NCI-H128 (cell line): ENCODE measurements at regions not wholly inside any gene's neighbourhood (a gene's known extent, or its start where the extent isn't known, plus 50 kb on each side); places are given as distances from the start of the nearest gene placed in this dataset.
"Not testable (repeated sequence)": the region's sequence is repeated elsewhere in the genome, so short reads cannot be mapped to it uniquely, and the experiment has no call there.

Experiments used
- DNase-seq: peaks from one replicate; lab custom pipeline; 2025; ENCODE audit not compliant: unreplicated experiment; lab: John Stamatoyannopoulos, UW

DNA sequence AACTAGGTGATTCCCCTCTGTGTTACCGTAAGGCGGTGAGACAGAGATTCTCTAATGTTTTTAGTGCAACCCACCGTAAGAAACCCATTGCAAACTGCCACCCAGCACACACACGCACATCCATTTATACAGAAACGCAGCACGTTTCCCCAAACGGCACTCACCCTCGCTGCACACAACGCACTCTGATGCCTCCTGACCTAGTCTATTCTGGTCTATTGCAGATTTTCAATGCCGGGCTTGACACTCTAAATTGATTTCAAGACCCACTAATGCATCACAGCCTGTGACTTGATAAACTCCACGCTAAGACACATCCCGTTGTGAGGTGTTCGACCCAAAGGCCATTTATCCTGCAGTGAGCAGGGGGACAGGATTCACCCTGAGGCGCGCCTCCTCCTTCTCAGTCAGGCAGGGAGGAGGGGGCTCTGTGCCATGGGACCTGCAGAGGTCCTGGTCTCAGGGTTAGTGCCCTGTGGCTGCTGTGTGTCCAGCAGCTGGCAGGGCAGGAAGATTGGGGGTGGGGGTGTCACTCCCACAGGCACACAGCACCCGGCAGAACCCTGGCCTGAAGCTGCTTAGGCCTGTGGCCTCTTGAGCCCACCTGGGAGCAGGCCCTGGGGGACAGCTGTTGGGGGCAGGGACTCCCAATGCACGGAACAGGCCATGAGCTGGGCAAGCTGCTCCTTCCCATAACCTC lies 335.6 kb downstream of the PREX1 start:
- no peak for DNase-seq

- no peak for DNase-seq
Measured at GRCh38 chr20:48490961-48491831, 336.6 kb downstream of the PREX1 start.

DNA sequence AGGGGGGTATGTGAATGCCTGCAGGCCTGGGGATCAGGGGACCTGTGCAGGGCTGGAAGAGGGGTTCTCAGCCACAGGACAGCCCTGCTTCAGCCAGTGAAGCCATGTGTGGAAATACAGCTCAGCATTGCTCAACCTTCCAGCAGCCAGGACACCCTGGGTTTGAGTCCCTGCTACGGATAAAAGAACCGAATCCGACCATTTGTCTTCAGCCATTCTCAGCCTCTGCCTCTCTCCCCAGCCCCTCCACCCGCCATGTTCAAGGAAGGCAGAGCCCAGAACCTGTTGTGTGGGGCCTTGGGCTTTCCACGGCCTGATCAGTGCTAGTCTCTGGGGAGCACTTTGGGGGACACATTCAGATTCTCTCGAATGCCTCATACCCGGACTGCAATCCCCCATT lies 337.5 kb downstream of the PREX1 start:
- DNase-seq, result not testable (repeated sequence)

GRCh38 chr20:48489656-48490055 lies 338.1 kb downstream of the PREX1 start:
- DNase-seq, result no peak

DNA sequence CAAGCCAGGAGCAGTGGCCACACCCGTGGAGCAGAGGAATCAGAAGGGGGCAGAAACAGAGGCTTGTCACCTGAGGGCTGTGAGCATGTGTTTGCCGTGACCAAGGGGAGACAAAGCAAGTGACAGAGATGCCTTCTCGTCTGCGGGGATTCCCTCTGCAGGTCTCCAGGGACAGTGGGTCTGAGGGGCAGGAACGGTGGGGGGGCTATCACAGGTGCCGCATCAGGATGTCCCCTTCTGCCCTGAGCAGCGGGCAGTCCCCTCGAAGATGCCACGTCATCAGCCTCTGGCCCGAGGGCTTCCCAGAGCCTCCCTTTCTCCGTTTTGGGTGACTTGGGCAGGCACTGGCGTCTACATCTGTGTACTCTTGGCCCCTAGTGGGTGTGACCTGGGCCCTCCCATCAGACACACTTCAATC lies 338.7 kb downstream of the PREX1 start:
- no peak for DNase-seq

GRCh38 chr20:48488334-48489034 lies 339.3 kb downstream of the PREX1 start:
- not testable (repeated sequence) for DNase-seq

DNA sequence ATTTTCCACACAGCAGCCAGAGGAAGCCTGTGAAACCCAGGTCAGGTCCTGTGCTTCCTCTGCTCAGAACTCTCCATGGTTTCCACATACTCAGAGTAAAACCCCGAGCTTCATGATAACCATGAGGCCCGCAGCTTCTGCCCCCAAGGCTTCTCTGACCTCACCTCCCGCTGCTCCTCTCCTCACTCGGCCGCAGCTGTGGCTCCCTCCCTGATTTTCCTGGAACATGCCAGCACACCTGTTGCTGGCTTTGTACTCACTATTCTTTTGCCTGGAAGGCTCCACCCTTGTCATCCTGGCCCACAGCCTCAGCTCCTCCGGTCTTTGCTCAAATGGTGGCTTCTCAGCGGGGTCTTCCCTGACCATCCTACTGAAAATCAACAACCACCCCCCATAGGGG lies 341.7 kb downstream of the PREX1 start:
- no peak for DNase-seq

GRCh38 chr20:48485153-48485552 lies 342.6 kb downstream of the PREX1 start:
- DNase-seq, result not testable (repeated sequence)

- no peak for DNase-seq
Measured at GRCh38 chr20:48483334-48484066, 344.3 kb downstream of the PREX1 start.

DNA sequence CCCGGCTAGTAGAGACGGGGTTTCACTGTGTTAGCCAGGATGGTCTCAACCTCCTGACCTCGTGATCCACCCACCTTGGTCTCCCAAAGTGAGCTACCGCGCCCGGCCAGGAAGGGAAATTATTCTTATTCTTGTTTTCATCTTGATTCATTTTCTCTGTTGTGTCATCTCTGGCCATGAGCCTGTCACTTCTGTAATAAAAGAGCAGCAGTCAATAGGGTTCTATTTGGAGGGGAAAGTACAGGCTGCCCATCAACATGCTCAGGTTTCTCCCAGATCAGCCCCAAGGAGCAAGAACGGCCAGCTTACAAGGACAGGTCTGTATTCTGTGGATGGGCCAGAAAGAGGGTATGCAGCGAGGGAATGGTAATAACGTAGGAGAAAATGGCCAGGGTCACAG lies 345.0 kb downstream of the PREX1 start:
- DNase-seq, result no peak

- DNase-seq, result no peak
Measured at GRCh38 chr20:48480216-48480772, 347.5 kb downstream of the PREX1 start.

- no peak for DNase-seq
Measured at GRCh38 chr20:48478806-48479585, 348.8 kb downstream of the PREX1 start.

GRCh38 chr20:48478370-48478769 lies 349.4 kb downstream of the PREX1 start:
- no peak for DNase-seq

- no peak for DNase-seq
Measured at GRCh38 chr20:48476854-48477253, 350.9 kb downstream of the PREX1 start.

DNA sequence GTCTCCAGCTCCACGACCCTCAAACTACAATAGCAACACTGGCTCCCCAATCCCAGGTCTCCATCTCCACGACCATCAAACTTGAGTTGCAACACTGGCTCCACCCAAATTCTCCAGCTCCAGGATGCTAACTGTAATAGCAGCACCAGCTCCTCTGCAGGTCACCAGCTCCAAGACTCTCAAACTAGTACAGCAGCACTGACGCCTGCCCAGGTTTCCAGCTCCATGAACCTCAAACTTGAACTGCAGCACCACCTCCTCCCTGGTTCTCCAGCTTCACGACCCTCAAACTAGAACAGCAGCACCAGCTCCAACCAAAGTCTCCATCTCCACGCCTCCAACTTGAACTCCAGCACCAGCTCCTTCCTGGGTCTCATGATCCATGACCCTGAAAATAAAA lies 353.8 kb downstream of the PREX1 start:
- DNase-seq, result no peak

DNA sequence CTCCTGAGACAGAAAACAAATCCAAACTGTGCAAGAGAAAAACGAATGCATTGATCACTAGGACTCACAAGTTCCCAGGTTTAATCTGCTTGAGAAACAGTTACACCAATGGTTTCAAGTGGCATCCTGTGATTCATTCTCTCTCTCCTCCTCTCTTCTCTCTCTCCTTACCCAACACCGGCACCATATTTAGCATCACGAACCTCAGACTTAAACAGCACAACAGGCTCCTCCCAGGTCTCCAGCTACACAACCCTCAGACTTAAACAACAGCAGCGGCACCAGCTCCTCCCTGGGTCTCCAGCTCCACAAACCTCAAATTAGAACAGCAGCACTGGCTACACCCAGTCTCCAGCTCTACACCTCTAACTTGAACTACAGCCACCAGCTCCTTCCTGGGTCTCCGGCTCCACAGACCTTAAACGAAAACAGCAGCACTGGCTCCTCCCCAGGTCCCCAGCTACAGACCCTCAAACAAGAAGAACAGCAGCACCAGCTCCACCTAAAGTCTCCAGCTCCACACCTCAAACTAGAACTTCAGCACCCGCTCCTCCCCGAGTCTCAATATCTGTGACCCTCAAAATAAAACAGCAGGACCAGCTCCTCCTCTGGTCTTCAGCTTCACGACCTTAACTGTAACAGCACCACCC lies 355.9 kb downstream of the PREX1 start:
- no peak for DNase-seq

GRCh38 chr20:48471176-48471575 lies 356.6 kb downstream of the PREX1 start:
- no peak for DNase-seq

GRCh38 chr20:48470141-48470540 lies 357.7 kb downstream of the PREX1 start:
- DNase-seq, result no peak

DNA sequence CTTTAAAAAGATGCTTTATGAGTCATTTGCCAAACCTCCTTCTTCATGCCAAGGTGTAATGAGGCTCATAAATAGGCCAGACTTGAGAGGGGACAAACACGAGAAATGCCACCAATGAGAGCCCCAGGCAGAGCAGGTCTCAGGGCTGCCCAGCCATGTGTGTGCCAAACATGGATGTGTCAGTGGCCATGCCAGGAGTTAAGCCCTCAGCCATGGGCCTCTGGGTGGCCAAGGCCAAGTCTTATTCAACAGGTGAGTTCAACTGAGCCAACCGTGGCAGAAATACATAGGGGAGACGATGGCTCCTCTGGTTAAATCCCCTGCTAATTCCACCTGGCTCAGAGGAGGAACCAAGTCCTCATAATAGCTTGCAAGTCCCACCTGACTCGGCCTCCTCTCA lies 358.8 kb downstream of the PREX1 start:
- DNase-seq, result no peak
